ENCODE measurements at regions not wholly inside any gene's neighbourhood (a gene's known extent, or its start where the extent isn't known, plus 50 kb on each side); places are given as distances from the start of the nearest gene placed in this dataset.

DNA sequence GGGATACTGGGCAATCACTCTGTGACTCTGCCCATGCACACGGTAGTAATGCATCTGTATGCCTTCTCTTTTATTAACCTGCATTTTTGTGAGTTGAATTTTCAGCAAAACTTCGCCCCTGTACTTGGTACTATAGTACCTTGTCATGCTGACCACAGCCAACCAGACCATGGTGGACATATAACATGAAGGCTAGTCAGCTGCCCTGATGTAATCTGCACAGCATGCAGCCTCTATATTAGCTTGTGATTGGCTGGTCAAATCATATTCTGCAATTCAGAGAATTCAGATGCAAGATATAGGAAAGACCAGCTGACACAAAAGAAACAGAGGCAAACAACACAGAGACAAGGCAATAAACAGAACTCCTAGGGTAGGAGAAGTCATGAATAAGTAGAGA, 200.9 kb upstream of the JARID2 start:
- no peak for DNase-seq (ENCODE audit: low spot score)

GRCh38 chr6:15046751-15047150, 199.1 kb upstream of the JARID2 start:
- DNase-seq (ENCODE audit: low spot score), result no peak

GRCh38 chr6:15048367-15048766, 197.5 kb upstream of the JARID2 start:
- no peak for DNase-seq (ENCODE audit: low spot score)

GRCh38 chr6:15058200-15059061, 187.4 kb upstream of the JARID2 start:
- no peak for DNase-seq (ENCODE audit: low spot score)

DNA sequence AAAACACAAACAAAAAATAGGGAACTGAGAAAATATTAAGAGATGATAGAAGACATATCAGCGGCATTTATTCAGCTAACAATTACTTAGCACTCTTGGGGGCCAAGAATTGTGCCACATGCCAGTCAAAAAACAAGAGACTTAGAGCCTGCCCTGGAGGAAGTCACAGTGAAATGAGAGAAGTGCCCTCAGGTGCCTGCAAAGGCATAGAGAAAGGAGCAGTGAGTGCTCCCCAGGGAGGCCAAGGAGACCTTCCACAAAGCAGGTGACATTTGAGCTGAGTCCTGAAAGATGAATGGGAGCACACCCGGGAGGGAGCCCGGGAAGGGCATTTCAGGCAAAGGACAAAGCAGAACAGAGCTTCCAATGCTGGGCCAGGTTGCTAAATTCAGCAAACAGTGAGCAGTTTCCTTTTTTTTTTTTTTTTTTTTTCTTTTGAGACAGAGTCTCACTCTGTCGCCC, 184.7 kb upstream of the JARID2 start:
- no peak for DNase-seq (ENCODE audit: low spot score)

DNA sequence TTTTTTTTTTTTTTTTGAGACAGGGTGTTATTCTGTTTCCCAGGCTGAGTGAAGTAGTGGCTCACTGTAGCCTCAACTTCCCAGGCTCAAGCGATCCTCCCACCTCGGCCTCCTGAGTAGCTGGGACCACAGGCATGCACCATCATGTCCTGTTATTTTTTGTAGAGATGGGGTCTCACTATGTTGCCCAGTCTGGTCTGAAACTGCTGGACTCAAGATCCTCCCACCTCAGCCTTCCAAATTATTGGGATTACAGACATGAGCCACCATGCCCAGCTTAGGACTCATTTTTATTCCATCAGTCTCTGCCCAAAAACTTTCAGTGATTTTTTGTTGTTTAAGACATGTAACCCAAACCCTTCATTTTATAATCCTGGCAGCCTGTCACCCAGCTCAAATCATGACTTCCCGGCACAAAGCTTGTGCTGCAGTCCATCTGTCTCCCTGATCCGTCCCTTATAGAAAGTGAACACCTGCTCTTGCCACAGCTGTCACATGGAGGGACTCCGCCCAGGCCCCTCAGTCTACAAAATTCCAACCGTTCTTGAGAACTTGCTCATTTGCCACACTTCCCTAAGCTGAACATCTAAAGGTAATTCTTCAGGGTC, 183.9 kb upstream of the JARID2 start:
- no peak for DNase-seq (ENCODE audit: low spot score)

GRCh38 chr6:15062516-15063252, 183.2 kb upstream of the JARID2 start:
- no peak for DNase-seq (ENCODE audit: low spot score)

GRCh38 chr6:15063253-15063853, 182.5 kb upstream of the JARID2 start:
- DNase-seq (ENCODE audit: low spot score), result no peak

- no peak for DNase-seq (ENCODE audit: low spot score)
These were observed 180.4 kb upstream of the JARID2 start for GRCh38 chr6:15065261-15065989.

- no peak for DNase-seq (ENCODE audit: low spot score)
These were observed 179.6 kb upstream of the JARID2 start for GRCh38 chr6:15066089-15066758.

DNA sequence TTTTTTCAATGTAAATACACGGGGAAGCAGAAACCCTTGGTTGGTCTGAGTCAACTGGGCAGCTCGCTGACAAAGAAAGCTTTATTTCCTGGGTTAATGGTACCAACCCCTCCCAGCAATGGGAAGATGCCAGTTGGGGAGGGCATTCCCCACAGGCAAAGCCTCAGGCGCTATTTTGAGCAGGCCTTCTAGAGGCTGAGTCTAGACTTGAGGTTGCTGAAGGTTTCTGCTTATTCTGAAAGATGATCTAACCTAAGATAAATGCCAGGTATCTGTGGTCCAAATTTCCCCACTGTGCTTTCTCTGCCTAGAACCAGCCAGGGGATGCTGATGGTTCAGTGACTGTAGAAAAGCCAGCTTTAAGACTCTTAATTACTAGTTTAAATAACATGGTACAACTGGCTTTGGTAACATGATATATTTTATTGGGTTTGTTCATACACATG, 172.5 kb upstream of the JARID2 start:
- DNase-seq (ENCODE audit: low spot score), result no peak

DNA sequence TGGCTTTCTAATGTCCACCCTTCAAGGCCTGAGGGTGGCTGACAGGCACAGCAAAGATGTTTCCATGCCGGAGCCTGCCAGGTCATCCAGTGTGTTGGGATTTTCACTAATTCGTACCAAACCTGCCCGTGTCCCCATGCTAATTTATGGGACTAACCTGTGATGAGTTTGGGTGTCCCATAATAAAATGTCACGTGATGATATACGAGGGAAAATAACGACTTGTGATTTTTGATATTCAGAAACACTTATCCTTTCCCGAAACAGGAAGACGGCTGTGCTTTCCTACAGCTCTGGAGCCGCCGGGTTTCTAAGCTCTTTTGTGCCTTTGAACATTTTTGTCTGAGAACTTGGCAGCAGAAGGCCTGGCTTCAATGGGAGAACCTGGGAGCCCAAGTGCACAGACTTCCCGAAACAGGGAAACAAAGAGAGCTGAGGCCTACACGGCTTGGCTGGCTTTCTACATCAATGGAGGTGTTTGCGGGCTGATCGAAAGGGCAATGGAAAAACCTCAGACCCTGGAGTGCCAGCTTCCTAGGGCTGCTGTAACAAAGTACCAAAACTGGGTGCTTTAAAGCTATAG, 171.9 kb upstream of the JARID2 start:
- no peak for DNase-seq (ENCODE audit: low spot score)

DNA sequence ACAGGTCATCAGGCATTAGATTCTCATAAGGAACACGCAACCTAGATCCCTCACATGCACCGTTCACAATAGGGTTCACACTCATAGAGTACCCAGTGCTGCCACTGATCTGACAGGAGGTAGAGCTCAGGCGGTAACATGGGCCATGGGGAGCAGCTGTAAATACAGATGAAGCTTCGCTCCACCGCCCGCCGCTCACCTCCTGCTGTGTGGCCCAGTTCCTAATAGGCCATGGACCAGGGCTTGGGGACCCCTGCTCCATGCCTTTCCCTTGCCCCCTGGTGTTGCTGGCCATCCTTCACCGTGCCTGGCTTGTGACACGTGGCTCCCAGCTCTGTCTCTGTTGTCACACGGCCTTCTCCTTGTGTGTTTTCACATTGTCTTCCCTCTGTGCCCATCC, 171.1 kb upstream of the JARID2 start:
- DNase-seq (ENCODE audit: low spot score), result no peak

- DNase-seq (ENCODE audit: low spot score), result no peak
These were observed 169.3 kb upstream of the JARID2 start for GRCh38 chr6:15076565-15076964.

DNA sequence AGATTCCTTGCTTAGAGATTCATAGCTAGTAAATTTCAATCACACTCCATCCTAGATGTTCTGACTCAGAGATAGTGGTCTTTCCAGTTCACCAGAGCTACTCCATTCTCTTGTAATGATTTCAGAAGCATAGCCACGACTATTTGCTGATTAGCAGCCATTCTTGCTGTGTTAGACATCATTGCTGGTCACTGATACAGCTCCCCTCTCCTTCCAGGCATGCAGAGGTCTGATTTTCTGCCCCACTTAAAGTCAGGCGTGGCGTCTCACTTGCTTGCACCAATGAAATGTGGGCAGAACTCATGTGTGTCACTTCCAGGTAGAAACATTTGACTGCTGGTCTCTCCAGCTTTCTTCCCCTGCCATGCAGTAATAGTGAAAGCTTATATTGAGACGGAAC, 168.9 kb upstream of the JARID2 start:
- no peak for DNase-seq (ENCODE audit: low spot score)

- DNase-seq (ENCODE audit: low spot score), result no peak
These were observed 167.9 kb upstream of the JARID2 start for GRCh38 chr6:15077961-15078360.

GRCh38 chr6:15079288-15079817, 166.5 kb upstream of the JARID2 start:
- DNase-seq (ENCODE audit: low spot score), result no peak

DNA sequence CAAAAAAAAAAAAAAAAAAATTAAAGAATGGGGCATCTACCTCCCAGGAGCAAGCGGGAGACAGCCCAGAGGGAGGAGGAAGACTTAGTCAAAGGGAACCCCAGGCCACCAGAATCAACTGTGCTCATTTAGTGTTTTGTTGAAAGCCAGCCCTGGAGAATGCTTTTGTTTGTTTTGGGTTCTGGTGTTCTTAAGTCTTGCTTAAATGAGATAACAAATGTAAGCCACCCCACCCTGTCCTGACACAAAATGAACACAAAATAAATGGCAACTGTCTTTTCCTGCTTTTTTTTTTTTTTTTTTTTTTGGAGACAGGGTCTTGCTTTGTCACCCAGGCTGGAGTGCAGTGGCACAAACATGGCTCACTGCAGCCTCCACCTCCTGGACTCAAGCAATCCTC, 165.0 kb upstream of the JARID2 start:
- no peak for DNase-seq (ENCODE audit: low spot score)

GRCh38 chr6:15081447-15081846, 164.4 kb upstream of the JARID2 start:
- DNase-seq (ENCODE audit: low spot score), result no peak

GRCh38 chr6:15082708-15083107, 163.2 kb upstream of the JARID2 start:
- no peak for DNase-seq (ENCODE audit: low spot score)

Measured in LoVo (cell line).